ENCODE measurements at regions not wholly inside any gene's neighbourhood (a gene's known extent, or its start where the extent isn't known, plus 50 kb on each side); places are given as distances from the start of the nearest gene placed in this dataset.

GRCh38 chr13:89684896-89685295, 1662.6 kb upstream of the MIR17HG start:
- DNase-seq, result no peak

- no peak for DNase-seq
Measured at GRCh38 chr13:89686171-89686570, 1661.3 kb upstream of the MIR17HG start.

GRCh38 chr13:89687066-89687465, 1660.4 kb upstream of the MIR17HG start:
- DNase-seq, result no peak

- no peak for DNase-seq
Measured at GRCh38 chr13:89688918-89689317, 1658.6 kb upstream of the MIR17HG start.

- DNase-seq, result no peak
Measured at GRCh38 chr13:89694451-89694850, 1653.0 kb upstream of the MIR17HG start.

DNA sequence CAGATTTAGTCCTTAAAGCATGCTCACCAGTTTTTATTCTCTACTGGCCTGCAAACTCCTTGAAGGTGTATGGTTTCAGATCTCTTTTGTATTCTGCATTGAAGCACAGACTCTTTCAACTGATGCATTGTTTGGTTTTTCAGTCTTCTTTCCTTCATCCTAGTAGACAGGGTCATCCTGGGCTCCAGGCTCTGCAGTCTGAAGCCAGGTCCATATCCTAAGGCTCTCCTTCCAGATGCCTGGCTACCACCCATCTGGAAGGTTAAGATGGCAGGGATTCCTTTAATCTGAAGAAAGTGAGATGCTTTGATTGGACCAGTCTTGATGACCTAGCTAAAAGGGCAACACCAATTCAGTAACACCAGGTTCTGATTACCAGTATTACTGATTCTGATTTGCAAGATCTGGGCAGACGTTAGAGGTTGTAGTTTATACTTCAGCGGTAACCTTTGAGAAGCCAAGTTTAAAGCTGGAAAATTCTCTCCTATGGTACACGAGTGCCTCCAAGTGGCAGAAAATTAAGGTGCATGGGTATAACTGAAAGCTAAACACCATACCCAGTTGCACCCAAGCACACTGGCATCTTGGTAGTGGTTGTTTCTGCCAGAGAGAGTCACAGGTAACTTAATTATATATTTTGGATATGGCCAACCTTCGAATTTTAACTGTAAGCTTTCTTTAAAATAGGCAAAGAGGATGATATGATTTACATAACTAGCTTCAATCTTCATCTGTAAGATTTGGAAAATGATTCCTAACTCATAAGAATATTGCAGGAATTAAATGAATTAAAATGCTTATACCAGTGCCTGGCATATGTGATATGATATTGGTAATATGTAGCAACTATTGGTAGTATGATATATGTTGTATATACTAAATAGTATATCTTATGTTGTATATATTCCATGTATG, 1651.9 kb upstream of the MIR17HG start:
- peak; percentile 3 to 23 for DNase-seq

GRCh38 chr13:89701913-89702312, 1645.6 kb upstream of the MIR17HG start:
- DNase-seq, result no peak

DNA sequence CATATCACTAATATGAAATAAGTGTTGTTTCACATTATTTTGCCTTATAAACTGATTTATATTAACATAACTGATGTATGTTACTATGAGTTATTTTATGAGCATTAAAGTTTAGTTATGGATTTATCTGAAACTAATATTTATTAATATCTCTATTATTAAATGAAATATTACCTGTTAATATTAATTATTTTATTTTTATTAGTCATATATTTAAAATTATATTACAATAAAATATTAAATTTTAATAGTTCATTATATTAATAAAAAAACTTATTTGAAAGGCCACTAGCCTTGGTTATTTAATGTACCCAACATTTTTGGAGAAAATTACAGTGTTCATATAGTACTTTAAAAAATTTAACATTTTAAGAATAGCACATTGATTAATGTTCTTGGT, 1643.4 kb upstream of the MIR17HG start:
- no peak for DNase-seq

DNA sequence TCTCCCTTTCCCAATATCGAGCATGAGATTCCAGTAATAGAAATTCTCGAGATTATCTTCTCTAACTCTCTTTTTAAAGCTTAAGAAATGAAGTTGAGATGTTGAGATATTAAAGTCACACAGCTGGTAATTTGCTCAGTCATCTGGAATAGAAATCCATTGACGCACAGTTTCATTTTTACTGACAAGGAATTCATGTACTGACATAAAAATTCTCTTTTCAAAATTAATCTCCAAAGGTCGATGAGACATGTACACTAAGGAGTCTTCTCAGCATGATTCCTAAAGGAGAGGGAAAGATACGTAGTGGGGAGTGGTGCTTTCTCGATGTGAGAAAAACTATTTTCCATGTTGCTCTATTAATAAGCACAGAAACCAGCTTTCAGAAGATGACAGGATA, 1639.5 kb upstream of the MIR17HG start:
- no peak for DNase-seq

DNA sequence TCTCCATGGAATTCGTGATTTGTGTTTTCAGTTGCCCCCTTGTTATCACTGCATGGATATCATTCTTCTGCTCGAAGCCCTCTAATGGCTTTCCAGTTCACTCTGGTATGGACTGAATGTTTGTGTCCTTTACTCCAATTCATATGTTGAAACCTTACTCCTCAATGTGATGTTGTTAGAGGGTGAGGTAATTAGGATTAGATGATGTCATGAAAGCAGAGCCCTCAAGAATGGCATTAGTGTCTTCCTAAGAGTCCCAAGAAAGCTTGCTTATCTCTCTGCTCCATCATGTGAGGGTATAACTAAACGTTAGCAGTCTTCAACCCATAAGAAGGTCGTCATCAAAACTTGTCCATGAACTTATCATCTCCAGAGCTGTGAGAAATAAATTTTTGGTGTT, 1626.3 kb upstream of the MIR17HG start:
- DNase-seq, result no peak

DNA sequence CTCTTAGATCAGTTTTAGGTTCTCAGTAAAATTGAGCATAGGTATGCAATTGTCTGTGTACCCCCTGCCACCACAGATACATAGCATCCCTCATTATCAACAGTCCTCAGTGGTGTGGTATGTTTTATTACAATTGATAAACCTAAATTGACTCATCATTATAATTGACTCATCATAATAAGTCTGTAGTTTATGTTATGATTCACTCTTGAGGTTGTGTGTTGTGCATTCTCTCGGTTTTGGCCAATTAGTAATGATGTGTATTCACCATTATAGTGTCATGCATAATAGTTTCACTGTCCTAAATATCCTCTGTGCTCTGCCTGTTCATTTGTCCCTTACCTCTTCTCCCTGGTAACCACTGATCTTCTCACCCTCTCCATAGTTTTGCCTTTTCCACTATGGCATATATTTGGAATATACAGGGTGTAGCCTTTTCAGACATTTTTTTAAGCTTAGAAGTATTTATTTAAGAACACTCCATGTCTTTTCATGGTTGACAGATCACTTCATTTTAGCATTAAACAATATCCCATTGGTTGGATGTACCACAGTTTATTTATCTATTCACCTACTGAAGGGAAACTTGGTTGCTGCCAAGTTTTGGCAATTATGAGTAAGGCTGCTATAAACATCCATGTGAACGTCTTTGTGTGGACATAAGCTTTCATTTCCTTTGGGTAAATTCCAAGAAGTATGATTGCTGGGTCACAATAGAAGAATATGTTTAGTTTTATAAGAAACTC, 1620.6 kb upstream of the MIR17HG start:
- DNase-seq, result no peak

DNA sequence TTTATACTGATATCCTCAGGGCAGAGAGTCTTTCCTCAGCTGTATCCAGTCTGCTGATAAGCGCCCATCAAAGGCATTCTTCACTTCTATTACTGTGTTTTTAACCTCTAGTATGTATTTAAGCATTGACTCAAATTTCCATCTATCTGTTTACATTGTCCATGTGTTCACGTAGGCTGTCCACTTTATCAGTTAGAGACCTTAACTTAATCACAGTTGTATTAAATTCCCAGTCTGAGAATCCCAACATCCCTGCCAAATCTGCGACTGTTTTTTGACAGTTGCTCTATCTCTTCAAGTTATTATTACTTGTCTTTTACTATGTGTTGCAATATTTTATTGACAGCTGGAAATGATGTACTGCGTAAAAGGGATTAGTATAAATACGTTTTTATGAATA, 1613.7 kb upstream of the MIR17HG start:
- DNase-seq, result no peak

- no peak for DNase-seq
Measured at GRCh38 chr13:89737051-89737450, 1610.4 kb upstream of the MIR17HG start.

DNA sequence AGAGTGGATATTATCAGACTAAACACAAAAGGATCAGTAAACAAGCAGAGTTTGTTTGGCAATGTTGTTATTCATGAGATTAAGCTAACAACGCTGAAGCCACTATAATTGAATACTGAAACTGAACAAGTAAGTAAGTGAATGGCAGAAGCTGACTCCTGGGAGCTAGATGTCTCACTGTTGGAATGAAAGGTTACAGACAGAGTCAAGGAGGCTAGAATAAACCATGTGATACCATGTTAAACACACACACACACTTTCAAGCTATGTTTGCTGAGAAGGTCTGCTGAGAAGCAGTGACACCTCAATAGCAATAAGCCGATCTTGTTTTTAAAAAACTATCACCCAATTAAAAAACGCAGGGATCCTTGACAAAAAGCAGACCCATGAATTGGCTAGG, 1609.4 kb upstream of the MIR17HG start:
- DNase-seq, result no peak

GRCh38 chr13:89740994-89741685, 1606.3 kb upstream of the MIR17HG start:
- DNase-seq, result no peak

- DNase-seq, result no peak
Measured at GRCh38 chr13:89746554-89746953, 1600.9 kb upstream of the MIR17HG start.

- no peak for DNase-seq
Measured at GRCh38 chr13:89748716-89749115, 1598.8 kb upstream of the MIR17HG start.

DNA sequence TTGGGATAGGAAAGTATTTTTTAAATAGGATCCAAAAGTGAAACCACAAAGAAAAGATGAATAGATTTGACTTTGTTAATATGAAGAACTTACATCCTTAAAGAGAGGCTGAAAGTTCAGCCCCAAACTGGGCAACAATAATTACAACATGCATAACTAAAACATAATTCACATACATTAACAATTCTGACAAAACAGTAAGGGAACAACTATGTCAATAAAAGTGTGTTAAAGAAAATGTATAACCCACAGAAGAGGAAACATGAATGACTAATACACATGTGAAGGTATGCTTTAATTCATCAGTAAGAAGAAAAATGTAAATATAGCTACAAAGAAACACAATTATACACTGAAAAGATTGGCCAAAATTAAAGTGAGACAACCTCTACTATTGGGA, 1597.6 kb upstream of the MIR17HG start:
- no peak for DNase-seq

DNA sequence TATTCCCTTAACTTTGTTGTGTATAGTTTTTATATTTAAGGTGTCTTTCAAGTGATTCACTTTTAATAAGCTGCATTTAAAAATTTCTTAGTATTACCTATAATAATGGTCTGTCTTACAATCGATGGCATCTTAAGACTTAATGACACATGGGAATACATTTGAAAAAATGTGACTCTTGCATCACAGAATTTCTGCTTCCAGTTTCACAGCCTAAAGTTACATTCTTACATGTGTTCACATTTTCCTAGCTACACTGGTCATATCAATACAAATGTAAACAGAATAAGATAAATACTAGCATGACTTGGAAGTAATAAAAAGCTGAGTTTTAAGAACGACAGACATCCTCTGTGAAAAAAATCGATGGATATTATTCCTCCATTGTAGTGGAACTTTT, 1597.1 kb upstream of the MIR17HG start:
- DNase-seq, result no peak

- no peak for DNase-seq
Measured at GRCh38 chr13:89751432-89751930, 1596.0 kb upstream of the MIR17HG start.

- no peak for DNase-seq
Measured at GRCh38 chr13:89752394-89752793, 1595.1 kb upstream of the MIR17HG start.

- no peak for DNase-seq
Measured at GRCh38 chr13:89755729-89756492, 1591.6 kb upstream of the MIR17HG start.

DNA sequence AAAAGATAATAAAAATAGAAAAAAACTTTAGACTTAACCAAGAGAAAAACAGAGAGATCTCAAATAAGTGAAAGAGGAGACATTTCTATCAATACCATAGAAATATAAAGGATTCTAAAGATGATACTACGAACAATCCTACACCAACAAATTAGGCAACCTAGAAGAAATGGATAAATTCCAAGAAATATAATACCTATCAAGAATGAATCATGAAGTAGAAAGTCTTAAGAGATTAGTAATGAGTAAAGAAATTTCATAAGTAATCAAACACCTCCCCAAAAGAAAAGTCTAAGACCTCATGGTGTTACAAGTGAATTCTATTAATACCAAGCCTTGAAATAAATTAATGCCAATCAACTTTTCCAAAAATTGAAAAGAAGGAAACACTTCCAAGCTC, 1584.5 kb upstream of the MIR17HG start:
- no peak for DNase-seq
